22Rv1 (cell line): ENCODE measurements at regions not wholly inside any gene's neighbourhood (a gene's known extent, or its start where the extent isn't known, plus 50 kb on each side); places are given as distances from the start of the nearest gene placed in this dataset.

Experiments
- ZFX ChIP-seq: fragments of 450-650 bp; IDR thresholded peaks from 2 replicates; pipeline ENCODE4 v1.6.1; 2017; ENCODE audit warnings: antibody characterized with exemption, borderline replicate concordance
- TF ChIP-seq, protein P1 (sequence below): fragments of 450-650 bp; IDR thresholded peaks from 2 replicates; pipeline ENCODE4 v1.5.1; 2017; ENCODE audit warnings: mild to moderate bottlenecking

DNA sequence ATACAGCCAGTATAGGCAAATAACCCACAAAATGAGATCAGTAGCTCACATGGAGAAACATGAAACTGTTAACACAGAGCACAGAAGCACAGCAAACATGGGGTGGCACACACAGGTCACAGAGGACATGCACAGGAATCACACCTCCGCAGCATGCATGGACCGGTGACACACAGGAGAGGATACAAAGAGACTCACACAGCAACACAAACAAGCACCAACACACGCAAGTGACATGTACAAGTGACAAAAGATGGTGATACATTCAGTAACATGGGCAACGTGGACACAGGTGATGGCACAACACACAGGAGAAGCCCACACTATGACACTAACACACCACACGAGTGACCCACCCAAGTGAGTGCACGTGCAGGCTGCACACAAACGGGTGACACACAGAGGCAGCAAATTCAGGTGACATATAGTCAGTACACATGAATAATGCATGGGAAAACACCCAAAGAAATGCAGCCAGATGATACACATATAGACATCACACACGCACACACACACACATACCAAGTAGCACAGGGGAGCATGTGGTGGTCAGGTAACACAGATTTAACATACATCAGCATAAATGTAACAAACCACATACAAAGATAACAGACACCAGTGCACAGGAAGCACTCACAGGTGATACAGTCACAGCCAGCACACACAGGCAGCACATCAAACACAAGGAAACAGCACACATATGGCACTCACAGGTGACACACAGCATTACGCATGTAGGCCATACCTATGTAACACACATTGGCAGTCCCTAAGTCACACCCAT, 216.0 kb upstream of the SFSWAP start:
- TF ChIP-seq, protein P1, sequence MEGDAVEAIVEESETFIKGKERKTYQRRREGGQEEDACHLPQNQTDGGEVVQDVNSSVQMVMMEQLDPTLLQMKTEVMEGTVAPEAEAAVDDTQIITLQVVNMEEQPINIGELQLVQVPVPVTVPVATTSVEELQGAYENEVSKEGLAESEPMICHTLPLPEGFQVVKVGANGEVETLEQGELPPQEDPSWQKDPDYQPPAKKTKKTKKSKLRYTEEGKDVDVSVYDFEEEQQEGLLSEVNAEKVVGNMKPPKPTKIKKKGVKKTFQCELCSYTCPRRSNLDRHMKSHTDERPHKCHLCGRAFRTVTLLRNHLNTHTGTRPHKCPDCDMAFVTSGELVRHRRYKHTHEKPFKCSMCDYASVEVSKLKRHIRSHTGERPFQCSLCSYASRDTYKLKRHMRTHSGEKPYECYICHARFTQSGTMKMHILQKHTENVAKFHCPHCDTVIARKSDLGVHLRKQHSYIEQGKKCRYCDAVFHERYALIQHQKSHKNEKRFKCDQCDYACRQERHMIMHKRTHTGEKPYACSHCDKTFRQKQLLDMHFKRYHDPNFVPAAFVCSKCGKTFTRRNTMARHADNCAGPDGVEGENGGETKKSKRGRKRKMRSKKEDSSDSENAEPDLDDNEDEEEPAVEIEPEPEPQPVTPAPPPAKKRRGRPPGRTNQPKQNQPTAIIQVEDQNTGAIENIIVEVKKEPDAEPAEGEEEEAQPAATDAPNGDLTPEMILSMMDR: no peak
- no peak for TF ChIP-seq ZFX
